Trophoblast cell (in vitro differentiated cells and primary cell): ENCODE measurements at regions not wholly inside any gene's neighbourhood (a gene's known extent, or its start where the extent isn't known, plus 50 kb on each side); places are given as distances from the start of the nearest gene placed in this dataset.

Experiments
- DNase-seq, 2 donors: peaks; one replicate each; pipeline ENCODE4 v3.0.0-alpha.2; 2016
- H2AFZ ChIP-seq: 2 replicates; pipeline ENCODE4 v1.6.1; 2013; ENCODE audit warnings: low read length, moderate library complexity, mild to moderate bottlenecking; ENCODE audit not compliant: insufficient read depth, poor library complexity
- H2AK5ac ChIP-seq: 2 replicates; pipeline ENCODE4 v1.6.1; 2013; ENCODE audit warnings: mild to moderate bottlenecking, low read length
- H2BK120ac ChIP-seq: 2 replicates; pipeline ENCODE4 v1.6.1; 2013; ENCODE audit warnings: low read length, mild to moderate bottlenecking, moderate library complexity; ENCODE audit not compliant: insufficient read depth, poor library complexity
- H2BK12ac ChIP-seq: 2 replicates; pipeline ENCODE4 v1.6.1; 2013; ENCODE audit warnings: mild to moderate bottlenecking, low read length, moderate library complexity
- H2BK5ac ChIP-seq: 2 replicates; pipeline ENCODE4 v1.6.1; 2013; ENCODE audit warnings: low read length, low read depth, moderate library complexity, mild to moderate bottlenecking; ENCODE audit not compliant: poor library complexity
- H3K14ac ChIP-seq: 2 replicates; pipeline ENCODE4 v1.6.1; 2013; ENCODE audit warnings: mild to moderate bottlenecking, low read length
- H3K18ac ChIP-seq: 2 replicates; pipeline ENCODE4 v1.6.1; 2013; ENCODE audit warnings: mild to moderate bottlenecking, low read length
- H3K23ac ChIP-seq: 2 replicates; pipeline ENCODE4 v1.6.1; 2013; ENCODE audit warnings: low read length
- H3K27ac ChIP-seq: 2 replicates; pipeline ENCODE4 v1.5.1; 2013; ENCODE audit warnings: low read depth, mild to moderate bottlenecking, inconsistent platforms, low read length, moderate library complexity
- H3K27me3 ChIP-seq: 2 replicates; pipeline ENCODE4 v1.6.1; 2013; ENCODE audit warnings: inconsistent platforms, mild to moderate bottlenecking, low read length, moderate library complexity; ENCODE audit not compliant: insufficient read depth
- H3K36me3 ChIP-seq, 2 experiments: 1 replicate in 1 of 2; 2 replicates in 1 of 2; pipeline ENCODE4 v1.6.1; 2013; ENCODE audit warnings: low read length in 2 of 2, mild to moderate bottlenecking in 2 of 2, moderate library complexity in 1 of 2; ENCODE audit not compliant: insufficient read depth in 2 of 2, control insufficient read depth in 1 of 2
- H3K4ac ChIP-seq: 2 replicates; pipeline ENCODE4 v1.6.1; 2013; ENCODE audit warnings: low read depth, mild to moderate bottlenecking, low read length, moderate library complexity
- H3K4me1 ChIP-seq, 2 experiments: 1 replicate in 1 of 2; 2 replicates in 1 of 2; pipeline ENCODE4 v1.6.1; 2013; ENCODE audit warnings: low read length in 2 of 2, mild to moderate bottlenecking in 2 of 2, moderate library complexity in 1 of 2; ENCODE audit not compliant: insufficient read depth in 2 of 2, control insufficient read depth in 1 of 2
- H3K4me2 ChIP-seq: 2 replicates; pipeline ENCODE4 v1.6.1; 2013; ENCODE audit warnings: inconsistent platforms, mild to moderate bottlenecking, low read length, moderate library complexity
- H3K4me3 ChIP-seq: 2 replicates; pipeline ENCODE4 v1.5.1; 2013; ENCODE audit warnings: mild to moderate bottlenecking, low read depth, low read length, inconsistent platforms
- H3K79me1 ChIP-seq: one replicate; pipeline ENCODE4 v1.6.1; 2013; ENCODE audit warnings: low read length
- H3K79me2 ChIP-seq: 2 replicates; pipeline ENCODE4 v1.6.1; 2013; ENCODE audit warnings: low read length, mild to moderate bottlenecking; ENCODE audit not compliant: control insufficient read depth, insufficient read depth, poor library complexity
- H3K9ac ChIP-seq: 2 replicates; pipeline ENCODE4 v1.6.1; 2013; ENCODE audit warnings: mild to moderate bottlenecking, low read length
- H3K9me3 ChIP-seq: 2 replicates; pipeline ENCODE4 v1.6.1; 2013; ENCODE audit warnings: low read depth, mild to moderate bottlenecking, control low read depth, inconsistent platforms, low read length; ENCODE audit not compliant: insufficient read depth
- H4K12ac ChIP-seq: 2 replicates; pipeline ENCODE4 v1.6.1; 2013; ENCODE audit warnings: low read depth, mild to moderate bottlenecking, low read length, moderate library complexity
- H4K8ac ChIP-seq: 2 replicates; pipeline ENCODE4 v1.6.1; 2013; ENCODE audit warnings: low read depth, mild to moderate bottlenecking, low read length, moderate library complexity
- H4K91ac ChIP-seq: one replicate; pipeline ENCODE4 v1.6.1; 2013; ENCODE audit warnings: low read depth, mild to moderate bottlenecking, low read length, moderate library complexity
- WGBS: extraction: QIAGEN DNeasy Blood & Tissue Kit; methylation state at CpG from one replicate; pipeline ENCODE4 v1.1.7; 2013; ENCODE audit warnings: missing lambda C conversion rate; ENCODE audit not compliant: insufficient read length, insufficient coverage; ENCODE audit errors: extremely low coverage; 5-methylcytosine and 5-hydroxymethylcytosine counted together

GRCh38 chr7:97466999-97467740 lies 264.7 kb upstream of the TAC1 start:
- no CpG with 5 or more reads among the region's 6 CpGs for WGBS

GRCh38 chr7:97468493-97468892 lies 263.4 kb upstream of the TAC1 start:
- H3K79me2 ChIP-seq = no peaks in the 10 kb centered on the region
- no peaks in the 10 kb centered on the region for H3K4me1 ChIP-seq
- no peaks in the 10 kb centered on the region for H3K36me3 ChIP-seq
- H3K4ac ChIP-seq = no peak overlapping the region
- no peak overlapping the region for H3K18ac ChIP-seq
- H2AK5ac ChIP-seq = no peak overlapping the region
- no peak overlapping the region for H3K4me3 ChIP-seq
- no peak overlapping the region for H2BK12ac ChIP-seq
- H2AFZ ChIP-seq = no peak overlapping the region
- H3K9ac ChIP-seq = no peak overlapping the region
- no peak overlapping the region for H4K91ac ChIP-seq
- H3K23ac ChIP-seq = no peak overlapping the region
- no peaks in the 10 kb centered on the region for H3K9me3 ChIP-seq
- no peak overlapping the region for H4K12ac ChIP-seq
- no peak overlapping the region for H3K14ac ChIP-seq
- no peaks in the 10 kb centered on the region for H3K27me3 ChIP-seq
- no CpG with 5 or more reads among the region's 3 CpGs for WGBS
- no peak overlapping the region for H4K8ac ChIP-seq
- no peaks in the 10 kb centered on the region for H3K79me1 ChIP-seq
- no peak overlapping the region for H3K4me2 ChIP-seq
- DNase-seq = no peak
- no peak overlapping the region for H3K27ac ChIP-seq
- no peak overlapping the region for H2BK120ac ChIP-seq
- no peak overlapping the region for H2BK5ac ChIP-seq

More at GRCh38 chr7:97466999-97467740, 264.7 kb upstream of the TAC1 start:
- H3K23ac ChIP-seq = no peak overlapping the region
- no peak overlapping the region for H2BK5ac ChIP-seq
- H3K79me2 ChIP-seq = no peaks in the 10 kb centered on the region
- H3K36me3 ChIP-seq = no peaks in the 10 kb centered on the region
- no peak overlapping the region for H3K9ac ChIP-seq
- H3K4me1 ChIP-seq = no peaks in the 10 kb centered on the region
- no peak overlapping the region for H4K8ac ChIP-seq
- no peak overlapping the region for H3K18ac ChIP-seq
- H3K27me3 ChIP-seq = no peaks in the 10 kb centered on the region
- H3K4me3 ChIP-seq = no peak overlapping the region
- no peak overlapping the region for H2AK5ac ChIP-seq
- no peak overlapping the region for H3K4ac ChIP-seq
- no peak overlapping the region for H3K27ac ChIP-seq
- H3K14ac ChIP-seq = no peak overlapping the region
- no peak overlapping the region for H2AFZ ChIP-seq
- no peak overlapping the region for H2BK120ac ChIP-seq
- no peak overlapping the region for H2BK12ac ChIP-seq
- no peak overlapping the region for H4K12ac ChIP-seq
- no peak overlapping the region for H4K91ac ChIP-seq
- DNase-seq = no peak
- H3K4me2 ChIP-seq = no peak overlapping the region
- no peaks in the 10 kb centered on the region for H3K79me1 ChIP-seq
- H3K9me3 ChIP-seq = no peaks in the 10 kb centered on the region

GRCh38 chr7:97470726-97471125 lies 261.2 kb upstream of the TAC1 start:
- no peak overlapping the region for H4K12ac ChIP-seq
- H3K36me3 ChIP-seq = no peaks in the 10 kb centered on the region
- no peak overlapping the region for H4K91ac ChIP-seq
- no peak overlapping the region for H2BK12ac ChIP-seq
- H2AK5ac ChIP-seq = no peak overlapping the region
- no peaks in the 10 kb centered on the region for H3K27me3 ChIP-seq
- WGBS = no CpG with 5 or more reads among the region's 5 CpGs
- no peak overlapping the region for H3K9ac ChIP-seq
- H3K4ac ChIP-seq = no peak overlapping the region
- H3K18ac ChIP-seq = no peak overlapping the region
- DNase-seq = no peak
- H3K9me3 ChIP-seq = no peaks in the 10 kb centered on the region
- H2AFZ ChIP-seq = no peak overlapping the region
- H2BK5ac ChIP-seq = no peak overlapping the region
- H3K23ac ChIP-seq = no peak overlapping the region
- no peak overlapping the region for H2BK120ac ChIP-seq
- H4K8ac ChIP-seq = no peak overlapping the region
- no peak overlapping the region for H3K14ac ChIP-seq
- H3K79me2 ChIP-seq = no peaks in the 10 kb centered on the region
- H3K4me3 ChIP-seq = no peak overlapping the region
- no peaks in the 10 kb centered on the region for H3K79me1 ChIP-seq
- H3K4me2 ChIP-seq = no peak overlapping the region
- H3K4me1 ChIP-seq = no peaks in the 10 kb centered on the region
- H3K27ac ChIP-seq = no peak overlapping the region

GRCh38 chr7:97471491-97471890 lies 260.4 kb upstream of the TAC1 start:
- WGBS = no CpG with 5 or more reads among the region's 3 CpGs

More at GRCh38 chr7:97471491-97471890, 260.4 kb upstream of the TAC1 start:
- Histone ChIP-seq H4K91ac (no peak overlapping the region), H3K14ac (no peak overlapping the region), H3K9ac (no peak overlapping the region), H3K79me2 (no peaks in the 10 kb centered on the region), H2BK5ac (no peak overlapping the region), H3K23ac (no peak overlapping the region), H4K8ac (no peak overlapping the region), H4K12ac (no peak overlapping the region), H2AFZ (no peak overlapping the region), H3K79me1 (no peaks in the 10 kb centered on the region), H2BK120ac (no peak overlapping the region), H3K4me3 (no peak overlapping the region), H3K27ac (no peak overlapping the region), H3K4me1 (no peaks in the 10 kb centered on the region), H3K36me3 (no peaks in the 10 kb centered on the region), H3K4ac (no peak overlapping the region), H3K9me3 (no peaks in the 10 kb centered on the region), H3K4me2 (no peak overlapping the region), H2BK12ac (no peak overlapping the region), H3K18ac (no peak overlapping the region), H3K27me3 (no peaks in the 10 kb centered on the region), H2AK5ac (no peak overlapping the region)
- no peak for DNase-seq
